ENCODE measurements at regions not wholly inside any gene's neighbourhood (a gene's known extent, or its start where the extent isn't known, plus 50 kb on each side); places are given as distances from the start of the nearest gene placed in this dataset.

GRCh38 chr2:167555098-167555720 lies 666.9 kb downstream of the XIRP2 start:
- H3K9me3 ChIP-seq (ENCODE audit: control insufficient read depth, low read depth, low read length), result no peaks in the 10 kb centered on the region
- no peak for TF ChIP-seq CTCF (optimal IDR thresholded peaks at IDR 0.05 in 1 of 3, IDR thresholded peaks at IDR 0.05 in 1 of 3, conservative IDR thresholded peaks at IDR 0.05 in 1 of 3; ENCODE audit: extremely low read depth in 1 of 3, insufficient read depth in 2 of 3, low read length in 3 of 3)
- TF ChIP-seq EZH2 (IDR thresholded peaks at IDR 0.05; ENCODE audit: low read length), result no peak
- H3K79me2 ChIP-seq (ENCODE audit: control insufficient read depth, insufficient read depth, low read length), result no peaks in the 10 kb centered on the region
- H3K4me3 ChIP-seq (ENCODE audit: control insufficient read depth in 2 of 3, extremely low read depth in 1 of 3, insufficient read depth in 2 of 3, low read depth in 1 of 3, low read length in 3 of 3), result no peak overlapping the region
- no peak overlapping the region for H3K27ac ChIP-seq (ENCODE audit: control insufficient read depth, insufficient read depth, low read length)
- DNase-seq (ENCODE audit: low read depth, low spot score) (no peak), FAIRE-seq (no peak)
- H3K4me2 ChIP-seq (ENCODE audit: control insufficient read depth, extremely low read depth, insufficient read depth, low read depth, low read length), result no peak overlapping the region
- no peaks in the 10 kb centered on the region for H3K36me3 ChIP-seq (ENCODE audit: control insufficient read depth in 2 of 2, extremely low read depth in 1 of 2, insufficient read depth in 2 of 2, low read length in 2 of 2)
- H3K27me3 ChIP-seq (ENCODE audit: control insufficient read depth, extremely low read depth, insufficient read depth, low read length), result no peaks in the 10 kb centered on the region
- H2AFZ ChIP-seq (ENCODE audit: control insufficient read depth, low read length), result no peak overlapping the region
- no peak overlapping the region for H3K9ac ChIP-seq (ENCODE audit: control insufficient read depth, extremely low read depth, insufficient read depth, low read length)
- no peaks in the 10 kb centered on the region for H3K9me1 ChIP-seq (ENCODE audit: control insufficient read depth, extremely low read depth, insufficient read depth, low read length)
- dilution Hi-C loops (cut with MboI; ENCODE audit: extremely low pct_ligation_motif_present, low sequenced_read_pairs), result no loop called here
- no peaks in the 10 kb centered on the region for H3K4me1 ChIP-seq (ENCODE audit: control insufficient read depth, extremely low read depth, insufficient read depth, low read length)
- H4K20me1 ChIP-seq (ENCODE audit: control insufficient read depth, extremely low read depth, insufficient read depth, low read length), result no peaks in the 10 kb centered on the region

- no peaks in the 10 kb centered on the region for H3K4me1 ChIP-seq (ENCODE audit: control insufficient read depth, extremely low read depth, insufficient read depth, low read length)
- no peak overlapping the region for H2AFZ ChIP-seq (ENCODE audit: control insufficient read depth, low read length)
- no peaks in the 10 kb centered on the region for H3K79me2 ChIP-seq (ENCODE audit: control insufficient read depth, insufficient read depth, low read length)
- H3K27ac ChIP-seq (ENCODE audit: control insufficient read depth, insufficient read depth, low read length), result no peak overlapping the region
- no peaks in the 10 kb centered on the region for H3K9me3 ChIP-seq (ENCODE audit: control insufficient read depth, low read depth, low read length)
- no peak for DNase-seq (ENCODE audit: low read depth, low spot score)
- no peaks in the 10 kb centered on the region for H3K9me1 ChIP-seq (ENCODE audit: control insufficient read depth, extremely low read depth, insufficient read depth, low read length)
- no peak for TF ChIP-seq EZH2 (IDR thresholded peaks at IDR 0.05; ENCODE audit: low read length)
- no peak overlapping the region for H3K4me3 ChIP-seq (ENCODE audit: control insufficient read depth in 2 of 3, extremely low read depth in 1 of 3, insufficient read depth in 2 of 3, low read depth in 1 of 3, low read length in 3 of 3)
- no peak overlapping the region for H3K9ac ChIP-seq (ENCODE audit: control insufficient read depth, extremely low read depth, insufficient read depth, low read length)
- no peaks in the 10 kb centered on the region for H3K27me3 ChIP-seq (ENCODE audit: control insufficient read depth, extremely low read depth, insufficient read depth, low read length)
- no peaks in the 10 kb centered on the region for H3K36me3 ChIP-seq (ENCODE audit: control insufficient read depth in 2 of 2, extremely low read depth in 1 of 2, insufficient read depth in 2 of 2, low read length in 2 of 2)
- dilution Hi-C loops (cut with MboI; ENCODE audit: extremely low pct_ligation_motif_present, low sequenced_read_pairs), result no loop called here
- H3K4me2 ChIP-seq (ENCODE audit: control insufficient read depth, extremely low read depth, insufficient read depth, low read depth, low read length), result no peak overlapping the region
- no peak for FAIRE-seq
- no peaks in the 10 kb centered on the region for H4K20me1 ChIP-seq (ENCODE audit: control insufficient read depth, extremely low read depth, insufficient read depth, low read length)
These were observed 665.4 kb downstream of the XIRP2 start for GRCh38 chr2:167553635-167554034.

- dilution Hi-C loops (cut with MboI; ENCODE audit: extremely low pct_ligation_motif_present, low sequenced_read_pairs), result no loop called here
- H3K4me1 ChIP-seq (ENCODE audit: control insufficient read depth, extremely low read depth, insufficient read depth, low read length), result no peaks in the 10 kb centered on the region
- H3K9me1 ChIP-seq (ENCODE audit: control insufficient read depth, extremely low read depth, insufficient read depth, low read length), result no peaks in the 10 kb centered on the region
- H2AFZ ChIP-seq (ENCODE audit: control insufficient read depth, low read length), result no peak overlapping the region
- no peaks in the 10 kb centered on the region for H4K20me1 ChIP-seq (ENCODE audit: control insufficient read depth, extremely low read depth, insufficient read depth, low read length)
- H3K4me2 ChIP-seq (ENCODE audit: control insufficient read depth, extremely low read depth, insufficient read depth, low read depth, low read length), result no peak overlapping the region
- no peak for DNase-seq (ENCODE audit: low read depth, low spot score)
- H3K9ac ChIP-seq (ENCODE audit: control insufficient read depth, extremely low read depth, insufficient read depth, low read length), result no peak overlapping the region
- H3K36me3 ChIP-seq (ENCODE audit: control insufficient read depth in 2 of 2, extremely low read depth in 1 of 2, insufficient read depth in 2 of 2, low read length in 2 of 2), result no peaks in the 10 kb centered on the region
- H3K4me3 ChIP-seq (ENCODE audit: control insufficient read depth in 2 of 3, extremely low read depth in 1 of 3, insufficient read depth in 2 of 3, low read depth in 1 of 3, low read length in 3 of 3), result no peak overlapping the region
- no peaks in the 10 kb centered on the region for H3K79me2 ChIP-seq (ENCODE audit: control insufficient read depth, insufficient read depth, low read length)
- TF ChIP-seq EZH2 (IDR thresholded peaks at IDR 0.05; ENCODE audit: low read length) (no peak), CTCF (optimal IDR thresholded peaks at IDR 0.05 in 1 of 3, IDR thresholded peaks at IDR 0.05 in 1 of 3, conservative IDR thresholded peaks at IDR 0.05 in 1 of 3; ENCODE audit: extremely low read depth in 1 of 3, insufficient read depth in 2 of 3, low read length in 3 of 3) (no peak)
- no peaks in the 10 kb centered on the region for H3K9me3 ChIP-seq (ENCODE audit: control insufficient read depth, low read depth, low read length)
- no peak for FAIRE-seq
- no peak overlapping the region for H3K27ac ChIP-seq (ENCODE audit: control insufficient read depth, insufficient read depth, low read length)
- no peaks in the 10 kb centered on the region for H3K27me3 ChIP-seq (ENCODE audit: control insufficient read depth, extremely low read depth, insufficient read depth, low read length)
These were observed 663.1 kb downstream of the XIRP2 start for GRCh38 chr2:167551416-167551815.

Measured in keratinocyte (primary cell).